BJ (cell line): ENCODE measurements at regions not wholly inside any gene's neighbourhood (a gene's known extent, or its start where the extent isn't known, plus 50 kb on each side); places are given as distances from the start of the nearest gene placed in this dataset.

ENCODE experiments used
- CTCF ChIA-PET: fragments of 350-600 bp; formaldehyde crosslinking; extraction: SDS; loops from one replicate; lab custom pipeline; 2021; ENCODE audit warnings: antibody characterized with exemption, inconsistent platforms; lab: Yijun Ruan, JAX
- POLR2A ChIA-PET: fragments of 300-600 bp; sonication (Branson Sonifier 250); formaldehyde crosslinking; extraction: SDS; loops from one replicate; lab custom pipeline; 2021; ENCODE audit warnings: antibody characterized with exemption; lab: Charles Lee
- DNase-seq: peaks from one replicate; pipeline ENCODE4 v3.0.0-alpha.2; 2011; ENCODE audit warnings: low read depth
- H3K27me3 ChIP-seq: 2 replicates; pipeline ENCODE4 v1.6.0; 2011; ENCODE audit warnings: low read length; ENCODE audit not compliant: control insufficient read depth, insufficient read depth
- H3K36me3 ChIP-seq: 2 replicates; pipeline ENCODE4 v1.5.1; 2011; ENCODE audit warnings: low read length; ENCODE audit not compliant: control insufficient read depth, insufficient read depth
- H3K4me3 ChIP-seq: 2 replicates; pipeline ENCODE4 v1.5.1; 2011; ENCODE audit warnings: low read depth, mild to moderate bottlenecking, control low read depth, low read length
- CTCF ChIP-seq: IDR thresholded peaks from 2 replicates; pipeline ENCODE4 v1.5.1; 2011; ENCODE audit warnings: low read depth, mild to moderate bottlenecking, control low read depth, inconsistent platforms, low read length, moderate library complexity; ENCODE audit not compliant: insufficient read depth

- ChIA-PET POLR2A (no interaction called here), CTCF (no interaction called here)
- Histone ChIP-seq H3K27me3 (no peaks in the 10 kb centered on the region), H3K4me3 (no peak overlapping the region), H3K36me3 (no peaks in the 10 kb centered on the region)
- TF ChIP-seq CTCF = no peak
- no peak for DNase-seq
Observed at GRCh38 chr17:51455931-51456330, 195.6 kb downstream of the UTP18 start.

DNA sequence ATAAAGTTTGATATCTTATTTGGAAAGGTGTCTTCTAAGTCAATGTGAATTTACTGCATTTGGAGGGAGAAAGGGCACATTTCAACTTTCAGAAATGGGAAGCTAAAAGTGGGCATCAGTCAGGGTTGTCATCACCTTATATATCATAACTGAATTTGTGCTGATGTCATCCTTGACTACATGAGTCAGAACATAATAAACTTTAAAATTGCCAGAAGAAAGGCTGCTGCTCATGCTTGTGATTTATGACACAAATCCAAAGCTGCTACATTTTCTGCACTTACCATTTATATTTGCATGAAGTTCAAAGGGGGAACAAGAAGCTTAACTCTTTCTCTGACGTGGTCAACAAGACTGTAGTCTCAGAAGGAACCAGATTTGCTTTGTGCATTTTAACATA, 196.6 kb downstream of the UTP18 start:
- H3K36me3 ChIP-seq = no peaks in the 10 kb centered on the region
- POLR2A ChIA-PET = no interaction called here
- H3K27me3 ChIP-seq = no peaks in the 10 kb centered on the region
- TF ChIP-seq CTCF = no peak
- CTCF ChIA-PET = no interaction called here
- H3K4me3 ChIP-seq = no peak overlapping the region
- no peak for DNase-seq

DNA sequence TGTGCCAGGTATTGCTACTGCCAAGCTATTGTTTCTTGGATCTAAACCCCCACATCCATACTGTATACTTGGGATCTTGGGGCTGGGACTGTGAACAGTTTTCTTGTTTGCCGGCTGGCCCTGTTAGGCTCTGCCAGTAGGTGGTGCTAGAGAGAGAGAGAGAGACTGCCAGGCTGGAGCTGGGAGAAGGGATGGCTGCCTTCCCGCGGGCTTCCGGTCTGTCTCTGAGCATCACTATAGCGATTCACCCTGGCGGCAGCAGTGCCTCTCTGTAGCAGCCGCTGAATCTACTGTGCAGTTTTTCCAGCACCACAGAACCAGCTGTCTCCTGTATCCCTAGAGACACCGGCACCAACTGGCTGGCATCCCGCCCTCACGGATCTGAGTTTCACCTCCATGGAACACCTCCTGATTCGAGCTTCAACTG, 201.2 kb downstream of the UTP18 start:
- H3K27me3 ChIP-seq = no peaks in the 10 kb centered on the region
- ChIA-PET POLR2A (no interaction called here), CTCF (interaction anchor here (0.7 to 1.5 kb wide), 5 partner anchors 9 to 59 kb away, joined by 3 to 6 read pairs (median 3); no protein-coding TSS in a partner anchor)
- no peaks in the 10 kb centered on the region for H3K36me3 ChIP-seq
- no peak for DNase-seq
- peak; percentile 82 for TF ChIP-seq CTCF
- no peak overlapping the region for H3K4me3 ChIP-seq

DNA sequence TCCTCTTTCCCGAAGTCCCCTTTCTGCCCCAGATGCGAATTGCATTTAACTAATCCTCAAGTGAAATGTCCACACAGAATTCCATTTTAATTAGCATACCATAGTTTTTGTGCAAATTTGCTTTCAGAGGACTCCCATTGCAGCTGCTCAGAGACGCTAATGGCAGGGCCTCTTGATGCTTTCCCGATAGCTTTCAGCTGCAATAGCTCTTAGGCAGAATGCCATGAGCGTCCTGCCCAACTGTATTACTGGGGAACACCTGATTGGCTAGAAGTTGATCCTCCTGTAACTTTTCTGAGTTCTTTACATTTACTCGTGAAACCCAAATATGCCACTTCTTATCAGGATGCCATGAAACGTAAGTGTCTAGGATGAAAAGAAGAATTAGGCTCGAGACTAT, 203.0 kb downstream of the UTP18 start:
- TF ChIP-seq CTCF = no peak
- no peak for DNase-seq
- Histone ChIP-seq H3K27me3 (no peaks in the 10 kb centered on the region), H3K4me3 (no peak overlapping the region), H3K36me3 (no peaks in the 10 kb centered on the region)
- POLR2A ChIA-PET = no interaction called here
- CTCF ChIA-PET = interaction anchor here (0.6 kb wide), 1 partner anchor 39 kb away, joined by 3 read pairs; no protein-coding TSS in a partner anchor

DNA sequence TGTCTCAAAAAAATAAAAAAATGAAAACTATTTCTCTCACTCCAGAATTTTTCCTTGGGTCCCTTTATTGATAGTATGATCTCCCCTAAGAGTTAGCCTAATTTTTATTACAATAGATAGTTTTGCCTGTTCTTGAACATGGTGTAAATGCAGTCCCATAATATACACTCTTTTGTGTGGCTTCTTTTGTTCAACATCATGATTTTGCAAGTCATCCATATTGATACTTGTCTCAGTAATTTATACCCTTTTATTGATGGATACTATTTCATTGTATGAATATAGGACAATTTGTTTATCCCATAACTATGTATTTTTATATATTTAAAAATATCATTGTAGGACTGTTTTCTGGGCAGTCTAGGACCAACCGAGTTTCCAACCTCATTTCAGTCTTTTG, 207.0 kb downstream of the UTP18 start:
- Histone ChIP-seq H3K4me3 (no peak overlapping the region), H3K27me3 (no peaks in the 10 kb centered on the region), H3K36me3 (no peaks in the 10 kb centered on the region)
- ChIA-PET CTCF (no interaction called here), POLR2A (no interaction called here)
- no peak for DNase-seq
- no peak for TF ChIP-seq CTCF
